GM12878 (cell line): ENCODE measurements at regions not wholly inside any gene's neighbourhood (a gene's known extent, or its start where the extent isn't known, plus 50 kb on each side); places are given as distances from the start of the nearest gene placed in this dataset.

Experiments
- ATAC-seq: fragments of 200-7000 bp; cut with Tn5 transposase; 3 replicates; pipeline ENCODE4 v1.9.1; 2020; ENCODE audit warnings: mild to moderate bottlenecking, moderate library complexity
- BruUV-seq: library from RNA; stranded (reverse); fragments of 400-500 nt; replicated peaks from 2 replicates; lab custom pipeline; 2021; lab: Mats Ljungman, UMichigan
- CTCF ChIA-PET: fragments of 300-600 bp; sonication (Branson Sonifier 250); formaldehyde crosslinking; extraction: SDS; loops from one replicate; lab custom pipeline; 2021; ENCODE audit warnings: inconsistent platforms; lab: Yijun Ruan, JAX
- POLR2A ChIA-PET: fragments of 350-600 bp; formaldehyde crosslinking; extraction: SDS; loops from one replicate; lab custom pipeline; 2021; ENCODE audit warnings: inconsistent platforms; lab: Charles Lee
- RAD21 ChIA-PET: fragments of 300-600 bp; sonication (Branson Sonifier 250); formaldehyde crosslinking; loops from one replicate; lab custom pipeline; 2023; ENCODE audit warnings: antibody characterized with exemption; ENCODE audit not compliant: unreplicated experiment; lab: Charles Lee
- SMC1A ChIA-PET: fragments of 300-600 bp; sonication (Branson Sonifier 250); formaldehyde crosslinking; loops from one replicate; lab custom pipeline; 2023; ENCODE audit not compliant: unreplicated experiment, uncharacterized antibody; lab: Charles Lee
- DNase-seq: peaks from one replicate; pipeline ENCODE4 v3.0.0-alpha.2; 2011; ENCODE audit warnings: low read depth, low spot score
- FAIRE-seq: peaks from 3 replicates; lab custom pipeline; 2011; peaks lifted over from hg19 to GRCh38; lab: Jason Lieb, UNC
- H2AFZ ChIP-seq: 2 replicates; pipeline ENCODE4 v1.6.0; 2011; ENCODE audit warnings: low read depth, low read length, control low read depth; ENCODE audit not compliant: control insufficient read depth
- H3K27ac ChIP-seq: 2 replicates; pipeline ENCODE4 v1.5.1; 2011; ENCODE audit warnings: control low read depth; ENCODE audit not compliant: control insufficient read depth, insufficient read depth
- H3K27me3 ChIP-seq, 2 experiments: replicated peaks in 1 of 2; 2 replicates each; pipeline versions ENCODE4 v1.6.0 to v1.6.1; 2011; ENCODE audit warnings: low read length in 1 of 2; ENCODE audit not compliant: control insufficient read depth in 2 of 2, insufficient read depth in 2 of 2
- H3K36me3 ChIP-seq, 2 experiments: 2 replicates each; pipeline ENCODE4 v1.5.1; 2011; ENCODE audit warnings: low read length in 1 of 2; ENCODE audit not compliant: control insufficient read depth in 2 of 2, insufficient read depth in 2 of 2
- H3K4me1 ChIP-seq: 2 replicates; pipeline ENCODE4 v1.6.1; 2011; ENCODE audit warnings: mild to moderate bottlenecking, low read length, moderate library complexity, mixed read lengths; ENCODE audit not compliant: control insufficient read depth, insufficient read depth
- H3K4me2 ChIP-seq: 2 replicates; pipeline ENCODE4 v1.6.0; 2011; ENCODE audit warnings: control low read depth; ENCODE audit not compliant: control insufficient read depth, insufficient read depth
- H3K4me3 ChIP-seq: fragments of 200-600 bp; sonication (generic); 2 replicates; pipeline ENCODE4 v1.5.1; 2016
- H3K79me2 ChIP-seq: 2 replicates; pipeline ENCODE4 v1.6.0; 2011; ENCODE audit warnings: low read length; ENCODE audit not compliant: control insufficient read depth, insufficient read depth
- H3K9ac ChIP-seq: 2 replicates; pipeline ENCODE4 v1.8.0; 2011; ENCODE audit warnings: low read length, control low read depth, mixed read lengths; ENCODE audit not compliant: control insufficient read depth, insufficient read depth
- H3K9me3 ChIP-seq: replicated peaks from 3 replicates; pipeline ENCODE4 v1.5.1; 2011; ENCODE audit warnings: mild to moderate bottlenecking, low read length; ENCODE audit not compliant: control insufficient read depth, insufficient read depth
- H4K20me1 ChIP-seq: 2 replicates; pipeline ENCODE4 v1.6.0; 2011; ENCODE audit not compliant: control insufficient read depth, insufficient read depth
- BCLAF1 ChIP-seq: fragments of 450-650 bp; IDR thresholded peaks from 2 replicates; pipeline ENCODE4 v1.6.1; 2017; ENCODE audit warnings: antibody characterized with exemption, mild to moderate bottlenecking, moderate library complexity
- BMI1 ChIP-seq: fragments of 450-650 bp; IDR thresholded peaks from 2 replicates; pipeline ENCODE4 v1.6.1; 2016; ENCODE audit warnings: mild to moderate bottlenecking, moderate library complexity, borderline replicate concordance
- CBFB ChIP-seq: IDR thresholded peaks from 2 replicates; pipeline ENCODE4 v1.6.1; 2016; ENCODE audit warnings: antibody characterized with exemption, low read depth
- DPF2 ChIP-seq: fragments of 450-650 bp; IDR thresholded peaks from 2 replicates; pipeline ENCODE4 v1.6.1; 2017; ENCODE audit warnings: mild to moderate bottlenecking
- NFIC ChIP-seq: IDR thresholded peaks from 2 replicates; pipeline ENCODE4 v1.6.1; 2012; ENCODE audit warnings: low read depth, mild to moderate bottlenecking, inconsistent platforms, low read length, moderate library complexity
- ZBTB40 ChIP-seq: fragments of 450-650 bp; IDR thresholded peaks from 2 replicates; pipeline ENCODE4 v1.6.1; 2016; ENCODE audit warnings: mild to moderate bottlenecking, moderate library complexity, borderline replicate concordance
- WGBS: methylation state at CpG from one replicate; pipeline ENCODE4 v1.1.6; 2016; ENCODE audit warnings: low lambda C conversion rate; ENCODE audit not compliant: insufficient replicate concordance, insufficient coverage; ENCODE audit errors: missing lambda C conversion rate; 5-methylcytosine and 5-hydroxymethylcytosine counted together
- in situ Hi-C: fragments of 300-500 bp; cut with MboI; formaldehyde crosslinking; loops from 9 replicates; pipeline ENCODE4 v1.14.3; 2018; ENCODE audit warnings: mixed read lengths
- intact Hi-C: fragments of 100-400 bp; cut with micrococcal nuclease; formaldehyde crosslinking; loops from one replicate; pipeline ENCODE4 v1.14.2; 2022; ENCODE audit not compliant: unreplicated experiment

- Histone ChIP-seq H3K79me2 (no peaks in the 10 kb centered on the region), H3K36me3 (no peaks in the 10 kb centered on the region), H3K4me1 (no peaks in the 10 kb centered on the region), H4K20me1 (no peaks in the 10 kb centered on the region), H3K4me3 (no peak overlapping the region), H3K27ac (no peak overlapping the region), H3K27me3 (no peaks in the 10 kb centered on the region), H3K4me2 (no peak overlapping the region)
- 18% methylated on average over 5 of the region's 5 CpGs for WGBS
- no peak for ATAC-seq
- ChIA-PET RAD21 (no interaction called here), SMC1A (interaction anchor here (1.7 kb wide), 1 partner anchor 9 kb away, joined by 4 read pairs; no protein-coding TSS in a partner anchor), CTCF (no interaction called here)
- in situ Hi-C loops = no loop called here
- FAIRE-seq = peak; percentile 38
- no peak for DNase-seq
- TF ChIP-seq CBFB (no peak), DPF2 (no peak), ZBTB40 (no peak), BCLAF1 (no peak), BMI1 (no peak), NFIC (no peak)
- TF ChIP-seq, all 136 proteins: peak for 0
- intact Hi-C loops = no loop called here
- Histone ChIP-seq H2AFZ (no peak overlapping the region), H3K9me3 (no peaks in the 10 kb centered on the region), H3K9ac (no peak overlapping the region)
- POLR2A ChIA-PET = no interaction called here
- BruUV-seq = no TSS peak
Measured at GRCh38 chr10:33114451-33114952, 156.5 kb upstream of the ITGB1 start.
